Stomach (tissue), 4 donors: ENCODE measurements at regions not wholly inside any gene's neighbourhood (a gene's known extent, or its start where the extent isn't known, plus 50 kb on each side); places are given as distances from the start of the nearest gene placed in this dataset.

Experiments used
- CTCF ChIP-seq, 7 experiments: fragments of 450-650 bp in 4 of 7; fragments of 200-600 bp in 3 of 7; sonication (generic) in 3 of 7; IDR thresholded peaks; one replicate each; pipeline ENCODE4 v1.5.1; 2016 to 2019; ENCODE audit warnings: antibody characterized with exemption in 7 of 7, control low read depth in 2 of 7, mild to moderate bottlenecking in 1 of 7
- POLR2A ChIP-seq, 4 donors: fragments of 450-650 bp; IDR thresholded peaks; one replicate each; pipeline ENCODE4 v1.6.1; 2016; ENCODE audit warnings: antibody characterized with exemption in 4 of 4, control low read depth in 2 of 4, mild to moderate bottlenecking in 1 of 4, moderate library complexity in 1 of 4

GRCh38 chr7:88545663-88546062 lies 213.8 kb upstream of the ZNF804B start:
- TF ChIP-seq CTCF (IDR thresholded peaks at IDR 0.05) = no peak
- no peak for TF ChIP-seq POLR2A (IDR thresholded peaks at IDR 0.05)
